LNCAP (cell line): ENCODE measurements at regions not wholly inside any gene's neighbourhood (a gene's known extent, or its start where the extent isn't known, plus 50 kb on each side); places are given as distances from the start of the nearest gene placed in this dataset.

Experiments
- TF ChIP-seq, protein P1 (sequence below): fragments of 450-650 bp; IDR thresholded peaks from 2 replicates; pipeline ENCODE4 v1.5.1; 2017; ENCODE audit warnings: mild to moderate bottlenecking

DNA sequence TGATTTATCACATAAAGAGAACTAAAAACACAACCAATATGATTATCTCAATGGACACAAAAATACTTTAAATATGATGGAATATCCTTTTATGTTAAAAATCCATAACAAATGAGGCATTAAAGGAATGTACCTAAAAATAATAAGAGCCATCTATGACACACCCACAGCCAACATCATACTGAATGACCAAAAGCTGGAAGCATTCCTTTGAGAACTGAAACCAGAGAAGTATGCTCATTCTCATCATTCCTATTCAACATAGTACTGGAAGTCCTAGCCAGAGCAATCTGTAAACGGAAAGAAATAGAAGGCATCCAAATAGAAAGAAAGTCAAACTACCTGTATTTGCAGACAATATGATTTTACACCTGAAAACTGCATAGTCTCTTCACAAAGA, 671.0 kb downstream of the SLITRK1 start:
- TF ChIP-seq, protein P1, sequence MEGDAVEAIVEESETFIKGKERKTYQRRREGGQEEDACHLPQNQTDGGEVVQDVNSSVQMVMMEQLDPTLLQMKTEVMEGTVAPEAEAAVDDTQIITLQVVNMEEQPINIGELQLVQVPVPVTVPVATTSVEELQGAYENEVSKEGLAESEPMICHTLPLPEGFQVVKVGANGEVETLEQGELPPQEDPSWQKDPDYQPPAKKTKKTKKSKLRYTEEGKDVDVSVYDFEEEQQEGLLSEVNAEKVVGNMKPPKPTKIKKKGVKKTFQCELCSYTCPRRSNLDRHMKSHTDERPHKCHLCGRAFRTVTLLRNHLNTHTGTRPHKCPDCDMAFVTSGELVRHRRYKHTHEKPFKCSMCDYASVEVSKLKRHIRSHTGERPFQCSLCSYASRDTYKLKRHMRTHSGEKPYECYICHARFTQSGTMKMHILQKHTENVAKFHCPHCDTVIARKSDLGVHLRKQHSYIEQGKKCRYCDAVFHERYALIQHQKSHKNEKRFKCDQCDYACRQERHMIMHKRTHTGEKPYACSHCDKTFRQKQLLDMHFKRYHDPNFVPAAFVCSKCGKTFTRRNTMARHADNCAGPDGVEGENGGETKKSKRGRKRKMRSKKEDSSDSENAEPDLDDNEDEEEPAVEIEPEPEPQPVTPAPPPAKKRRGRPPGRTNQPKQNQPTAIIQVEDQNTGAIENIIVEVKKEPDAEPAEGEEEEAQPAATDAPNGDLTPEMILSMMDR = no peak

DNA sequence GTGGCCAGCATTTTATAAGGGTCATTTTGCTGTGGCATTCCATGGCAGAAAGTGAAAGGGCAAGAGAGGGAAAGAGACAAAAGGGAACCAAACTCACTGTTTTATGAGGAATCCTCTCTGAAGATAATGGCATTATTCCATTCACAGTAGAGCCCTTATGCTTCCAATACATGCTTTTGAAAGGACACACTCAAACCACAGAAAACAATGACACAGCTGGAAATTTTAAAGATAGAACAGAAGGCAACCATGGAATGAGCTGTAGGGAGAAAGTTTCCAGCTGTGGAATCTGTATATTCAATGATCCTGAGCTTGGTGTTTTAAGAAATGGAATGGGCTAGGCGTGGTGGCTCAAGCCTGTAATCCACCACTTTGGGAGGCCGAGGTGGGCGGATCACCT, 677.4 kb downstream of the SLITRK1 start:
- TF ChIP-seq, protein P1 = no peak

DNA sequence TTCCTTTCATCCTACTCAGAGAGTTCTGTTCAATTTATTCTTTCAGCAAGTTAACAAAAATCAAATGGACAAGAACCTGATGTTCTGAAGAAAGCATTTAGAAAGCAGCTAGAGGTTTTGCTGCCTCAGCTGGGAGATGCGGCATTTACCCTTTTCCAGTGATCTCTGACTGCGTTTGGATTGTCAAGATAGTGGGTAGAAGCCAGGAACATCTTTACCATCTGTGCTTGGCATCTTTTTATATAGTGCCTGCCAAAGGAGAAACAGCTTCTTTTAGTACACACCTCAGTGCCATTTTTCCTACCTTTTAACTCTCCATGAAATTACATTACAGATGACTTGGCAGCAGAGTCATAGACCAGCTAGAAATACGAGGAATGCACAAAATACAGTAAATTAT, 680.8 kb downstream of the SLITRK1 start:
- TF ChIP-seq, protein P1 = no peak

DNA sequence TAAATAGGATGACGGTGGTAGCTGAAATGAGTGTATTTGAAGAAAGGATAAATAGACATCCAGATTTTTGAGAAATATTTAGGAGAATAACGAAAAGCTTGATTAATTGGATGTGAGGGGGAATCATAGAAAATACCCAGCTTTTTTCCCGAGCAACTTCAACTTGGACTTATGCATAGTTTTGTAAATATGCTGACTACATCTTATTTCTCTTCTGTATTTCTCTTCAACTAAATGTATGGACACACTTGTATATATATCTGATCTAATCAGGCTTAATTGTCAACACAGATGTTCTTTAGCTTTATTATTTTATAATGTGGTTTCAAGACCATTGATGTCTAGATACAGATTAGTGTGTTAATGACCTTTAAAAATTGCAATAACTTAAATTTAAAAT, 685.0 kb downstream of the SLITRK1 start:
- TF ChIP-seq, protein P1 = no peak

GRCh38 chr13:83190020-83190419, 692.3 kb downstream of the SLITRK1 start:
- TF ChIP-seq, protein P1 = no peak

DNA sequence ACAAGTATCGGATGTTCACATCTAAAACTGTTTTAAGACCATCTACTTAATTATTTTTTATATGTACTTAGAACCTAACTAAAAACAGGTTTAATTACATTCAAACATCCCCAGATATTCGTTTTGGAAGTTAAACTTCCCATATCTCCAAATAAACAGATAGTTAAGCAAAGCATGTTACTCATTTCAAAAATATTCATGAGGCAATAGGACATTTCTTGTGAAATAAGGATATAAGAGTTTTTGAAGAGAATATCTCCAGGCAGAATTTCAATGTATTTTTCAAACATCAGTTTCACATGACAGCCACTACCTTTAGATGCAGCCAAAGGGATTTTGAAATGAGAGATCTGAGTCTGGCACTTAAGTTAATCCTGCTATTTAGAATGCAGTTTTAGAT, 697.5 kb downstream of the SLITRK1 start:
- TF ChIP-seq, protein P1 = no peak

- TF ChIP-seq, protein P1 = no peak
Measured at GRCh38 chr13:83184150-83184475, 698.2 kb downstream of the SLITRK1 start.

DNA sequence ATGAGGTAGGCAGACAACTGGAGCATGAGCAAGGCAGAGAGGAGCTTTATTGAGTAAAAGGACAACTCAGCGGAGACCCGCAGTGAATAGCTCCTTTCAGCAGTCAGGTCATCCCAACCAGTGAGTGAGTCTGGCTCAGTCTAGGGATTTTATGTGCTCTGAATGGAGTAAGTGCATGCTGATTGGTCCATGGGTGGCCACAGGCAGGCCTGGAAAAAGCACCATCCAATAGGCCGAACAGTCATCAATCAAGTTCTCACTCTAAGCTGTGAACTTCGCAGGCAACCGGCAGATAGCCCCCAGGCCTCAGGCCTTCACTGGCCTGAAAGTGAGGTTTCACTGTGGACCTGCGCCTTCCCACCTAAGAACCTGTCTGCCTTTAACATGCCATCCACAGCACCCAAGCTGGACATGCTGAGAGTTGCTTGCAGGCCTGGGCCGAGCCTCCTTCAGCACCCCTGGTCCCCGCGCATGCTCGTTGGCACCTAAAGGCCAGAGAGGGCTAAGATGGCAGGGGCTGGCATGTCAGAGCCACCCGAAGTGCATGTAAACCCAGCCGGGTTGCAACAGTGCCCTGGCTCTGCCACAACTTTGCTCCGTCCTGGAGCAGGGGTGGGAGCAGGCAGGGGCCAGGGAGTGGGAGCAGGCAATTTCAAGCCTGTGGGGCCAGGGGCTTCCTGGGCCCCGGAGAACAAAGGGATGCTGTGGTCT, 698.7 kb downstream of the SLITRK1 start:
- TF ChIP-seq, protein P1 = no peak
